BJ (cell line): ENCODE measurements at regions not wholly inside any gene's neighbourhood (a gene's known extent, or its start where the extent isn't known, plus 50 kb on each side); places are given as distances from the start of the nearest gene placed in this dataset.

ENCODE experiments used
- CTCF ChIA-PET: fragments of 350-600 bp; formaldehyde crosslinking; extraction: SDS; loops from one replicate; lab custom pipeline; 2021; ENCODE audit warnings: antibody characterized with exemption, inconsistent platforms; lab: Yijun Ruan, JAX
- POLR2A ChIA-PET: fragments of 300-600 bp; sonication (Branson Sonifier 250); formaldehyde crosslinking; extraction: SDS; loops from one replicate; lab custom pipeline; 2021; ENCODE audit warnings: antibody characterized with exemption; lab: Charles Lee
- DNase-seq: peaks from one replicate; pipeline ENCODE4 v3.0.0-alpha.2; 2011; ENCODE audit warnings: low read depth
- H3K27me3 ChIP-seq: 2 replicates; pipeline ENCODE4 v1.6.0; 2011; ENCODE audit warnings: low read length; ENCODE audit not compliant: control insufficient read depth, insufficient read depth
- H3K36me3 ChIP-seq: 2 replicates; pipeline ENCODE4 v1.5.1; 2011; ENCODE audit warnings: low read length; ENCODE audit not compliant: control insufficient read depth, insufficient read depth
- H3K4me3 ChIP-seq: 2 replicates; pipeline ENCODE4 v1.5.1; 2011; ENCODE audit warnings: low read depth, mild to moderate bottlenecking, control low read depth, low read length
- TF ChIP-seq, protein P1 (sequence below): IDR thresholded peaks from 2 replicates; pipeline ENCODE4 v1.5.1; 2011; ENCODE audit warnings: low read depth, mild to moderate bottlenecking, control low read depth, inconsistent platforms, low read length, moderate library complexity; ENCODE audit not compliant: insufficient read depth

DNA sequence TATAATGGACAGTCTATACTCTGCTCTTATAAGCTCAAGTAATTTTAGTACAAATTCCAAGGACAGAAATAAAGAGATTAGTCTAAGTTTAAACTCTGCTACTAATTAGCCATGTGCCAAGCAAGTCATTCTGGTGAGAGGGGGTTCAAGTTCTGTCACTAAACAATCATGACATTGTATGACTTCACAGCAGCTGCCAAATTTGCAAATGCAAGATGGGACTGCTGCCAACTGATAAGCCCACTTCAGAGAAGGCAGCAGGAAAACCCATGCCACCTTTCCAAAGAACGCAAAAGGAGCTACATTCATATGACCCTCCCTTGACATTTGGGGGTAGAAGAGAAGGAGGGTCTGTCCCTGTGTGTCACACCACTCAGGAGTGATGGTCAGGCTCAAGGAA, 60.7 kb upstream of the RFXAP start:
- H3K4me3 ChIP-seq: no peak overlapping the region
- H3K36me3 ChIP-seq: no peaks in the 10 kb centered on the region
- POLR2A ChIA-PET: no interaction called here
- DNase-seq: no peak
- 0 out of 2 replicates have a peak, but pooled peaks cover 2% of the 10 kb centered on the region for H3K27me3 ChIP-seq
- TF ChIP-seq, protein P1, sequence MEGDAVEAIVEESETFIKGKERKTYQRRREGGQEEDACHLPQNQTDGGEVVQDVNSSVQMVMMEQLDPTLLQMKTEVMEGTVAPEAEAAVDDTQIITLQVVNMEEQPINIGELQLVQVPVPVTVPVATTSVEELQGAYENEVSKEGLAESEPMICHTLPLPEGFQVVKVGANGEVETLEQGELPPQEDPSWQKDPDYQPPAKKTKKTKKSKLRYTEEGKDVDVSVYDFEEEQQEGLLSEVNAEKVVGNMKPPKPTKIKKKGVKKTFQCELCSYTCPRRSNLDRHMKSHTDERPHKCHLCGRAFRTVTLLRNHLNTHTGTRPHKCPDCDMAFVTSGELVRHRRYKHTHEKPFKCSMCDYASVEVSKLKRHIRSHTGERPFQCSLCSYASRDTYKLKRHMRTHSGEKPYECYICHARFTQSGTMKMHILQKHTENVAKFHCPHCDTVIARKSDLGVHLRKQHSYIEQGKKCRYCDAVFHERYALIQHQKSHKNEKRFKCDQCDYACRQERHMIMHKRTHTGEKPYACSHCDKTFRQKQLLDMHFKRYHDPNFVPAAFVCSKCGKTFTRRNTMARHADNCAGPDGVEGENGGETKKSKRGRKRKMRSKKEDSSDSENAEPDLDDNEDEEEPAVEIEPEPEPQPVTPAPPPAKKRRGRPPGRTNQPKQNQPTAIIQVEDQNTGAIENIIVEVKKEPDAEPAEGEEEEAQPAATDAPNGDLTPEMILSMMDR: no peak
- CTCF ChIA-PET: no interaction called here

DNA sequence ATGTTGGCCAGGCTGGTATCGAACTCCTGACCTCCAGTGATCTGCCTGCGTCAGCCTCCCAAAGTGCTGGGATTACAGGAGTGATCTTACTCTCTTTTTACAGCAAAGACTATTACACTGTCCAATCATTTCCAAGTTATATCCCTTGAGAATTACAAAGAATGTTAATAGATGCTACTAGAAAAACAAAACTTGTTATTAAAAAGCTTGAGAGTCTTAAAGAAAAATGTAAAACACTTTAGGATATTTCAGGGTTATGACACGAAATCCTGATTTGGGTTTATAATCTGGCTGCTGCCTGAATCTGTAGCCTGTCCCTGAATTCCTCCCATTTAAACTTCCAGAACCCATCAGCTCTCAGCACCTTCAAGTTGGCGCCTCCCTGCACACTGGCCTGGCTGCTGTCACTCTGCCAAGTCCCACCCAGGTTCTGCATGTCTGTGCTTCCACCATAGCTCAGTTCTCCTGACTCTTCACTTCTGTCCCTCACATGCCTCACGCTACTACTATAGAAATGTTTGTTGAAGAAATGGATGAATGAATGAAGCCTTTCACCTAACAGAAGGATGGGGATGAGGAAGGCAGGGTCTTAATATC, 55.8 kb upstream of the RFXAP start:
- Histone ChIP-seq H3K4me3 (no peak overlapping the region), H3K27me3 (peaks cover 2% of the 10 kb centered on the region; the same call in 1 of the 2 replicates), H3K36me3 (no peaks in the 10 kb centered on the region)
- ChIA-PET POLR2A (no interaction called here), CTCF (interaction anchor here (0.8 to 1.6 kb wide), 2 partner anchors 25 to 27 kb away, joined by 3 read pairs; no protein-coding TSS in a partner anchor)
- no peak for DNase-seq
- TF ChIP-seq, protein P1: no peak

DNA sequence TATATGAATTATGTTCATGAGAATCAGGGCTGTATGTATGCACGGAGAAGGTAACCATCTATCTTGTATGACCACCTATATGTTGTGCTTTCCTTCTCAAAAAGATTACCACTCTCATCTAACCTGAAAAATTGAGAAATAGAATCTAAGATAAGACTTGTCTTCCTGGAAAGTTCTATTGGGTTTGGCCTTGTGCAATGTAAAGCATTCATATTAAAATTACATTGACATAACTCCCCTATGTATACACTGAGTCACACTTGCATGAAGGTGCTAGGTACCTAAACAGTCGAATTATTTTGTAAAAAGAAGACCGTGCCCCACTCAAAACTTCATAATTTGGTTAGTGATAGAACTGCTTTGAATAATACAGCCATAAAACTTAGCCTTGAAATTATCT, 54.5 kb upstream of the RFXAP start:
- CTCF ChIA-PET: interaction anchor here (1.6 kb wide), 1 partner anchor 27 kb away, joined by 3 read pairs; no protein-coding TSS in a partner anchor
- POLR2A ChIA-PET: no interaction called here
- Histone ChIP-seq H3K27me3 (peaks cover 2% of the 10 kb centered on the region; the same call in 1 of the 2 replicates), H3K36me3 (no peaks in the 10 kb centered on the region), H3K4me3 (no peak overlapping the region)
- DNase-seq: no peak
- TF ChIP-seq, protein P1: no peak

DNA sequence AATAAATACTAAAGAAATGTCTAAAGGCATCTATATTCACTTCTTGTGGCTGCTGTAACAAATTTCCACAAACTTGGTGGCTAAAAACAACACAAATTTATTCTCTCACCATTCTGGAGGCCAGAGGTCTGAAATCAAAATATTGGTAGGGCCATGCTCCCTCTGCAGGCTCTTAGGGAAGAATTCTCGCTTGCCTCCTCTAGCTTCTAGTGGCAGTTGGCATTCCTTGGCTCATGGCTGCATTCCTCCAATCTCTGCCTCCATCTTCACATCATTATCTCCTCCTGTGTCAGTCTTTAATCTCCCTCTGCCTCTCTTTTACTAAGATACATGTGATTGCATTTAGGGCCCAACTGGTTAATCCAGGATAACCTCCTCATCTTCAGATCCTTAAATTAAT, 54.1 kb upstream of the RFXAP start:
- TF ChIP-seq, protein P1: no peak
- no peak for DNase-seq

DNA sequence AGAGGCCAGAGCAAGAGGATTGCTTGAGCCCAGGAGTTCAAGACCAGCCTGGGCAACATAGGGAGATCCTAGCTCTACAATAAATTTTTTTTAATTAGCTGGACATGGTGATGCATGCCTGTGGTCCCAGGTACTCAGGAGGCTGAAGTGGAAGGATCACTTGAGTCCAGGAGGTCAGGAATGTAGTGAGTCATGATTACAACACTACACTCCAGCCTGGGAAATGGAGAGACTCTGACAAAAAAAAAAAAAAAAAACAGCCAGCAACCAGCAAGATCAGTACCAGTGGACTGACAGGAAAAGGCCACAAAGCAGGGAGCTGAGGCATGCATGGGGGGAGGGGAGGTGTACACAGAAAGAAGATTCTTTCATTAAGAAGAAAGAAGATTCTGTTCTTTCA, 52.7 kb upstream of the RFXAP start:
- Histone ChIP-seq H3K36me3 (no peaks in the 10 kb centered on the region), H3K4me3 (no peak overlapping the region), H3K27me3 (peaks cover 2% of the 10 kb centered on the region; the same call in 1 of the 2 replicates)
- ChIA-PET POLR2A (no interaction called here), CTCF (interaction anchor here (0.6 kb wide), 1 partner anchor 1557 kb away, joined by 3 read pairs; no protein-coding TSS in a partner anchor)
- TF ChIP-seq, protein P1: no peak
- DNase-seq: peak; percentile 17

More for the DNA sequence above, 54.1 kb upstream of the RFXAP start:
- POLR2A ChIA-PET: no interaction called here
- Histone ChIP-seq H3K36me3 (no peaks in the 10 kb centered on the region), H3K27me3 (peaks cover 2% of the 10 kb centered on the region; the same call in 1 of the 2 replicates), H3K4me3 (no peak overlapping the region)
- CTCF ChIA-PET: interaction anchor here (1.6 kb wide), 1 partner anchor 27 kb away, joined by 3 read pairs; no protein-coding TSS in a partner anchor
